GM12891 (cell line): ENCODE measurements at regions not wholly inside any gene's neighbourhood (a gene's known extent, or its start where the extent isn't known, plus 50 kb on each side); places are given as distances from the start of the nearest gene placed in this dataset.
"Not testable (repeated sequence)": the region's sequence is repeated elsewhere in the genome, so short reads cannot be mapped to it uniquely, and the experiment has no call there.

ENCODE experiments used
- DNase-seq: peaks from one replicate; pipeline ENCODE4 v3.0.0; 2011; ENCODE audit warnings: low spot score; ENCODE audit not compliant: insufficient read length
- FAIRE-seq: peaks from 2 replicates; lab custom pipeline; 2011; peaks lifted over from hg19 to GRCh38; lab: Jason Lieb, UNC
- PAX5 ChIP-seq: IDR thresholded peaks from 2 replicates; pipeline ENCODE4 v1.6.1; 2011; ENCODE audit warnings: low read length, moderate library complexity, mild to moderate bottlenecking; ENCODE audit not compliant: insufficient read depth, severe bottlenecking
- POLR2A ChIP-seq: IDR thresholded peaks from 2 replicates; pipeline ENCODE4 v1.6.1; 2011; ENCODE audit warnings: low read depth, low read length, control low read depth
- POLR2AphosphoS5 ChIP-seq: IDR thresholded peaks from 2 replicates; pipeline ENCODE4 v1.6.1; 2011; ENCODE audit warnings: low read depth, low read length, control low read depth
- POU2F2 ChIP-seq: IDR thresholded peaks from 2 replicates; pipeline ENCODE4 v1.6.1; 2011; ENCODE audit warnings: low read depth, mild to moderate bottlenecking, control low read depth, low read length, moderate library complexity
- SPI1 ChIP-seq: IDR thresholded peaks from 2 replicates; pipeline ENCODE4 v1.6.1; 2011; ENCODE audit warnings: low read depth, low read length, control low read depth
- TAF1 ChIP-seq: IDR thresholded peaks from 2 replicates; pipeline ENCODE4 v1.6.1; 2011; ENCODE audit warnings: low read depth, low read length, control low read depth

GRCh38 chr3:30471066-30471465 is 135.3 kb upstream of the TGFBR2 start:
- FAIRE-seq (no peak), DNase-seq (no peak)
- TF ChIP-seq TAF1 (no peak), POLR2A (no peak), POLR2AphosphoS5 (no peak), PAX5 (no peak), SPI1 (no peak), POU2F2 (no peak)

GRCh38 chr3:30471796-30472489 is 134.5 kb upstream of the TGFBR2 start:
- TF ChIP-seq SPI1 (no peak), PAX5 (no peak), POLR2A (no peak), POU2F2 (no peak)
- no peak for FAIRE-seq
- no peak for DNase-seq

GRCh38 chr3:30473374-30474051 is 132.9 kb upstream of the TGFBR2 start:
- TF ChIP-seq TAF1 (no peak), POU2F2 (no peak), SPI1 (no peak), POLR2AphosphoS5 (no peak), PAX5 (no peak), POLR2A (no peak)
- DNase-seq (no peak), FAIRE-seq (no peak)

- no peak for FAIRE-seq
- no peak for DNase-seq
- TF ChIP-seq SPI1 (no peak), POLR2A (no peak), POU2F2 (no peak), POLR2AphosphoS5 (no peak), TAF1 (no peak), PAX5 (no peak)
Measured at GRCh38 chr3:30474371-30474770, 132.0 kb upstream of the TGFBR2 start.

GRCh38 chr3:30475038-30475808 is 131.2 kb upstream of the TGFBR2 start:
- DNase-seq: no peak
- no peak for TF ChIP-seq POLR2A
- peak; percentile 68 for TF ChIP-seq SPI1
- no peak for TF ChIP-seq PAX5

GRCh38 chr3:30475809-30476178 is 130.6 kb upstream of the TGFBR2 start:
- TF ChIP-seq SPI1: no peak
- no peak for TF ChIP-seq POLR2AphosphoS5
- no peak for TF ChIP-seq POLR2A
- TF ChIP-seq POU2F2: no peak
- TF ChIP-seq TAF1: no peak
- TF ChIP-seq PAX5: no peak
- FAIRE-seq (no peak), DNase-seq (no peak)

More at GRCh38 chr3:30475038-30475808, 131.2 kb upstream of the TGFBR2 start:
- peak; percentile 85 for FAIRE-seq

- TF ChIP-seq POLR2AphosphoS5: no peak
- TF ChIP-seq TAF1: no peak
- no peak for TF ChIP-seq POLR2A
- TF ChIP-seq POU2F2: no peak
- TF ChIP-seq PAX5: no peak
- no peak for TF ChIP-seq SPI1
- DNase-seq: no peak
- no peak for FAIRE-seq
Measured at GRCh38 chr3:30476368-30477084, 129.9 kb upstream of the TGFBR2 start.

GRCh38 chr3:30477149-30477921 is 129.1 kb upstream of the TGFBR2 start:
- FAIRE-seq (no peak), DNase-seq (no peak)
- TF ChIP-seq POLR2AphosphoS5 (no peak), PAX5 (no peak), SPI1 (peak; percentile 81), TAF1 (no peak), POLR2A (no peak), POU2F2 (no peak)

GRCh38 chr3:30479737-30480136 is 126.7 kb upstream of the TGFBR2 start:
- not testable (repeated sequence) for FAIRE-seq, DNase-seq

GRCh38 chr3:30480156-30480555 is 126.2 kb upstream of the TGFBR2 start:
- not testable (repeated sequence) for FAIRE-seq, DNase-seq
